HCT116 (cell line): ENCODE measurements at regions not wholly inside any gene's neighbourhood (a gene's known extent, or its start where the extent isn't known, plus 50 kb on each side); places are given as distances from the start of the nearest gene placed in this dataset.

Source experiments
- ATAC-seq: fragments of 200-7000 bp; cut with Tn5 transposase; 2 replicates; pipeline ENCODE4 v1.9.1; 2020; ENCODE audit warnings: mild to moderate bottlenecking, moderate library complexity
- BruUV-seq: library from RNA; stranded (reverse); fragments of 400-500 nt; replicated peaks from 2 replicates; lab custom pipeline; 2021; lab: Mats Ljungman, UMichigan
- CTCF ChIA-PET: fragments of 300-600 bp; sonication (Branson Sonifier 250); formaldehyde crosslinking; loops from one replicate; lab custom pipeline; 2021; ENCODE audit warnings: antibody characterized with exemption; lab: Charles Lee
- POLR2A ChIA-PET: fragments of 300-600, 350-600 bp; sonication (Branson Sonifier 250); formaldehyde crosslinking; loops from one replicate; lab custom pipeline; 2021; ENCODE audit warnings: antibody characterized with exemption; lab: Charles Lee
- RAD21 ChIA-PET, 2 experiments: fragments of 300-600 bp; sonication (Branson Sonifier 250); formaldehyde crosslinking; loops; one replicate each; lab custom pipeline; 2023; ENCODE audit warnings: low total read pairs in 2 of 2; ENCODE audit not compliant: uncharacterized antibody in 2 of 2, unreplicated experiment in 2 of 2, low non-redundant PET in 1 of 2; lab: Charles Lee
- DNase-seq: peaks from one replicate; pipeline ENCODE4 v3.0.0-alpha.2; 2010; ENCODE audit warnings: low read depth, low spot score
- H2AFZ ChIP-seq: fragments of 200-600 bp; shearing (Covaris generic), sonication (generic); 2 replicates; pipeline ENCODE4 v1.6.1; 2017; ENCODE audit warnings: low read depth, mixed run types, mixed read lengths, antibody characterized with exemption, low read length; ENCODE audit not compliant: poor library complexity, severe bottlenecking
- H3K27ac ChIP-seq: 2 replicates; pipeline ENCODE4 v1.5.1; 2012; ENCODE audit warnings: low read depth, low read length
- H3K27me3 ChIP-seq: fragments of 200-600 bp; sonication (generic); 2 replicates; pipeline ENCODE4 v1.6.1; 2016; ENCODE audit warnings: mixed run types, low read length, mixed read lengths; ENCODE audit not compliant: insufficient read depth
- H3K36me3 ChIP-seq, 2 experiments: fragments of 200-500 bp in 1 of 2; fragments of 200-600 bp in 1 of 2; sonication (Bioruptor generic) in 1 of 2; sonication (generic) in 1 of 2; 2 replicates each; pipeline versions ENCODE4 v1.5.1 to v1.6.1; 2014 to 2016; ENCODE audit warnings: low read length in 2 of 2, inconsistent platforms in 1 of 2, mixed read lengths in 1 of 2, mixed run types in 1 of 2; ENCODE audit not compliant: insufficient read depth in 2 of 2, control insufficient read depth in 1 of 2
- H3K4me1 ChIP-seq, 2 experiments: fragments of 200-600 bp in 1 of 2; sonication (generic) in 1 of 2; 2 replicates each; pipeline versions ENCODE4 v1.5.1 to v1.6.1; 2012 to 2017; ENCODE audit warnings: low read length in 2 of 2, inconsistent platforms in 1 of 2, mild to moderate bottlenecking in 1 of 2, mixed read lengths in 1 of 2, mixed run types in 1 of 2, moderate library complexity in 1 of 2; ENCODE audit not compliant: insufficient read depth in 2 of 2, control insufficient read depth in 1 of 2
- H3K4me2 ChIP-seq: fragments of 200-600 bp; sonication (generic); 2 replicates; pipeline ENCODE4 v1.6.1; 2017; ENCODE audit warnings: mixed run types, low read length, mixed read lengths
- H3K4me3 ChIP-seq, 2 experiments: fragments of 200-600 bp in 1 of 2; sonication (generic) in 1 of 2; replicated peaks in 1 of 2; 2 replicates each; pipeline ENCODE4 v1.5.1; 2011 to 2016; ENCODE audit warnings: low read length in 2 of 2, control low read depth in 1 of 2, low read depth in 1 of 2, mild to moderate bottlenecking in 1 of 2, mixed read lengths in 1 of 2, mixed run types in 1 of 2
- H3K79me2 ChIP-seq: fragments of 200-600 bp; sonication (generic); 2 replicates; pipeline ENCODE4 v1.6.1; 2017; ENCODE audit warnings: mild to moderate bottlenecking, mixed run types, low read length, moderate library complexity, mixed read lengths; ENCODE audit not compliant: insufficient read depth
- H3K9ac ChIP-seq: fragments of 200-600 bp; sonication (generic); 2 replicates; pipeline ENCODE4 v1.6.1; 2016; ENCODE audit warnings: low read length, mixed read lengths
- H3K9me2 ChIP-seq: fragments of 200-600 bp; sonication (generic), shearing (Covaris generic); 2 replicates; pipeline ENCODE4 v1.6.1; 2017; ENCODE audit warnings: mixed run types, mild to moderate bottlenecking, moderate library complexity; ENCODE audit not compliant: insufficient read depth
- H3K9me3 ChIP-seq, 2 experiments: fragments of 200-500 bp in 1 of 2; fragments of 200-600 bp in 1 of 2; sonication (Bioruptor generic) in 1 of 2; sonication (generic) in 1 of 2; 2 replicates each; pipeline ENCODE4 v1.6.1; 2014 to 2017; ENCODE audit warnings: low read length in 2 of 2, mixed read lengths in 2 of 2, inconsistent platforms in 1 of 2, low read depth in 1 of 2, mild to moderate bottlenecking in 1 of 2, mixed run types in 1 of 2, moderate library complexity in 1 of 2; ENCODE audit not compliant: control insufficient read depth in 1 of 2, insufficient read depth in 1 of 2
- H4K20me1 ChIP-seq: fragments of 200-600 bp; sonication (generic), shearing (Covaris generic); 2 replicates; pipeline ENCODE4 v1.6.1; 2017; ENCODE audit warnings: mixed run types, mild to moderate bottlenecking, moderate library complexity; ENCODE audit not compliant: insufficient read depth
- CBX3 ChIP-seq: IDR thresholded peaks from 2 replicates; pipeline ENCODE4 v1.6.1; 2012; ENCODE audit warnings: low read depth
- CEBPB ChIP-seq: IDR thresholded peaks from 2 replicates; pipeline ENCODE4 v1.6.1; 2012; ENCODE audit warnings: low read depth
- EGR1 ChIP-seq: IDR thresholded peaks from 2 replicates; pipeline ENCODE4 v1.6.1; 2012; ENCODE audit warnings: low read depth
- ELF1 ChIP-seq: IDR thresholded peaks from 2 replicates; pipeline ENCODE4 v1.6.1; 2012; ENCODE audit warnings: low read depth, borderline replicate concordance
- EZH2 ChIP-seq: fragments of 200-600 bp; sonication (generic); IDR thresholded peaks from 2 replicates; pipeline ENCODE4 v1.6.1; 2017; ENCODE audit warnings: antibody characterized with exemption, mixed run types
- EZH2phosphoT487 ChIP-seq: fragments of 200-600 bp; IDR thresholded peaks from 2 replicates; pipeline ENCODE4 v1.6.1; 2018; ENCODE audit warnings: antibody characterized with exemption, borderline replicate concordance
- FOSL1 ChIP-seq: IDR thresholded peaks from 2 replicates; pipeline ENCODE4 v1.6.1; 2012; ENCODE audit warnings: low read depth
- JUND ChIP-seq: IDR thresholded peaks from 2 replicates; pipeline ENCODE4 v1.6.1; 2012
- POLR2A ChIP-seq: IDR thresholded peaks from 2 replicates; pipeline ENCODE4 v1.7.0; 2011; ENCODE audit warnings: borderline replicate concordance; ENCODE audit not compliant: insufficient read depth, insufficient read length; ENCODE audit errors: extremely low read depth
- POLR2AphosphoS5 ChIP-seq: IDR thresholded peaks from 2 replicates; pipeline ENCODE4 v1.6.1; 2011; ENCODE audit warnings: mild to moderate bottlenecking, low read depth, low read length, moderate library complexity
- RAD21 ChIP-seq: IDR thresholded peaks from 2 replicates; pipeline ENCODE4 v1.6.1; 2012; ENCODE audit warnings: low read depth, mild to moderate bottlenecking
- SP1 ChIP-seq: IDR thresholded peaks from 2 replicates; pipeline ENCODE4 v1.6.1; 2012; ENCODE audit warnings: low read depth
- SRF ChIP-seq: IDR thresholded peaks from 2 replicates; pipeline ENCODE4 v1.6.1; 2012; ENCODE audit warnings: low read depth
- YY1 ChIP-seq: IDR thresholded peaks from 2 replicates; pipeline ENCODE4 v1.6.1; 2011; ENCODE audit warnings: low read length, low read depth, moderate library complexity, mild to moderate bottlenecking; ENCODE audit not compliant: insufficient replicate concordance; ENCODE audit errors: extremely low read depth
- ZFX ChIP-seq: fragments of 450-650 bp; IDR thresholded peaks from 2 replicates; pipeline ENCODE4 v1.6.1; 2017
- ZNF274 ChIP-seq: fragments of 200-500 bp; sonication (Bioruptor generic); IDR thresholded peaks from 2 replicates; pipeline ENCODE4 v1.6.1; 2014; ENCODE audit warnings: mild to moderate bottlenecking, low read depth, low read length, inconsistent platforms
- intact Hi-C: fragments of 100-400 bp; cut with micrococcal nuclease; formaldehyde crosslinking; loops from 2 replicates; pipeline ENCODE4 v1.10.0; 2022
- TF ChIP-seq, protein P1 (sequence below), 3 experiments: fragments of 200-600 bp in 1 of 3; sonication (generic) in 1 of 3; IDR thresholded peaks in 2 of 3; conservative IDR thresholded peaks in 1 of 3; 2 replicates each; pipeline ENCODE4 v1.5.1; 2012 to 2017; ENCODE audit warnings: low read depth in 2 of 3, low read length in 2 of 3, antibody characterized with exemption in 1 of 3, borderline replicate concordance in 1 of 3, control low read depth in 1 of 3, mild to moderate bottlenecking in 1 of 3, mixed read lengths in 1 of 3, mixed run types in 1 of 3, moderate library complexity in 1 of 3; ENCODE audit not compliant: insufficient read depth in 1 of 3
- TF ChIP-seq, protein P2 (sequence below): IDR thresholded peaks from 2 replicates; pipeline ENCODE4 v1.6.1; 2012; ENCODE audit warnings: low read depth
- TF ChIP-seq, protein P3 (sequence below): IDR thresholded peaks from 2 replicates; pipeline ENCODE4 v1.6.1; 2012
- TF ChIP-seq, protein P4 (sequence below): IDR thresholded peaks from 2 replicates; pipeline ENCODE4 v1.6.1; 2011; ENCODE audit warnings: mild to moderate bottlenecking, low read length, moderate library complexity; ENCODE audit not compliant: insufficient replicate concordance; ENCODE audit errors: extremely low read depth

GRCh38 chr4:1567808-1568581, 116.1 kb downstream of the FAM53A start:
- ATAC-seq (no peak), DNase-seq (no peak)
- no peak overlapping the region for H3K4me3 ChIP-seq
- BruUV-seq, result no TSS peak
- H3K9me2 ChIP-seq, result no peaks in the 10 kb centered on the region
- H4K20me1 ChIP-seq, result no peaks in the 10 kb centered on the region
- ChIA-PET POLR2A (no interaction called here), RAD21 (no interaction called here), CTCF (no interaction called here)
- H3K79me2 ChIP-seq, result no peaks in the 10 kb centered on the region
- TF ChIP-seq CBX3, result no peak
- TF ChIP-seq, protein P1, sequence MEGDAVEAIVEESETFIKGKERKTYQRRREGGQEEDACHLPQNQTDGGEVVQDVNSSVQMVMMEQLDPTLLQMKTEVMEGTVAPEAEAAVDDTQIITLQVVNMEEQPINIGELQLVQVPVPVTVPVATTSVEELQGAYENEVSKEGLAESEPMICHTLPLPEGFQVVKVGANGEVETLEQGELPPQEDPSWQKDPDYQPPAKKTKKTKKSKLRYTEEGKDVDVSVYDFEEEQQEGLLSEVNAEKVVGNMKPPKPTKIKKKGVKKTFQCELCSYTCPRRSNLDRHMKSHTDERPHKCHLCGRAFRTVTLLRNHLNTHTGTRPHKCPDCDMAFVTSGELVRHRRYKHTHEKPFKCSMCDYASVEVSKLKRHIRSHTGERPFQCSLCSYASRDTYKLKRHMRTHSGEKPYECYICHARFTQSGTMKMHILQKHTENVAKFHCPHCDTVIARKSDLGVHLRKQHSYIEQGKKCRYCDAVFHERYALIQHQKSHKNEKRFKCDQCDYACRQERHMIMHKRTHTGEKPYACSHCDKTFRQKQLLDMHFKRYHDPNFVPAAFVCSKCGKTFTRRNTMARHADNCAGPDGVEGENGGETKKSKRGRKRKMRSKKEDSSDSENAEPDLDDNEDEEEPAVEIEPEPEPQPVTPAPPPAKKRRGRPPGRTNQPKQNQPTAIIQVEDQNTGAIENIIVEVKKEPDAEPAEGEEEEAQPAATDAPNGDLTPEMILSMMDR (IDR thresholded peaks at IDR 0.05 in 2 of 3, conservative IDR thresholded peaks at IDR 0.05 in 1 of 3; ENCODE audit: borderline replicate concordance in 1 of 3, insufficient read depth in 1 of 3, low read depth in 2 of 3, low read length in 2 of 3), result no peak
- TF ChIP-seq FOSL1, result no peak
- TF ChIP-seq POLR2A, result no peak
- no peak for TF ChIP-seq CEBPB
- no peak for TF ChIP-seq POLR2AphosphoS5
- no peak for TF ChIP-seq SP1
- TF ChIP-seq, protein P2, sequence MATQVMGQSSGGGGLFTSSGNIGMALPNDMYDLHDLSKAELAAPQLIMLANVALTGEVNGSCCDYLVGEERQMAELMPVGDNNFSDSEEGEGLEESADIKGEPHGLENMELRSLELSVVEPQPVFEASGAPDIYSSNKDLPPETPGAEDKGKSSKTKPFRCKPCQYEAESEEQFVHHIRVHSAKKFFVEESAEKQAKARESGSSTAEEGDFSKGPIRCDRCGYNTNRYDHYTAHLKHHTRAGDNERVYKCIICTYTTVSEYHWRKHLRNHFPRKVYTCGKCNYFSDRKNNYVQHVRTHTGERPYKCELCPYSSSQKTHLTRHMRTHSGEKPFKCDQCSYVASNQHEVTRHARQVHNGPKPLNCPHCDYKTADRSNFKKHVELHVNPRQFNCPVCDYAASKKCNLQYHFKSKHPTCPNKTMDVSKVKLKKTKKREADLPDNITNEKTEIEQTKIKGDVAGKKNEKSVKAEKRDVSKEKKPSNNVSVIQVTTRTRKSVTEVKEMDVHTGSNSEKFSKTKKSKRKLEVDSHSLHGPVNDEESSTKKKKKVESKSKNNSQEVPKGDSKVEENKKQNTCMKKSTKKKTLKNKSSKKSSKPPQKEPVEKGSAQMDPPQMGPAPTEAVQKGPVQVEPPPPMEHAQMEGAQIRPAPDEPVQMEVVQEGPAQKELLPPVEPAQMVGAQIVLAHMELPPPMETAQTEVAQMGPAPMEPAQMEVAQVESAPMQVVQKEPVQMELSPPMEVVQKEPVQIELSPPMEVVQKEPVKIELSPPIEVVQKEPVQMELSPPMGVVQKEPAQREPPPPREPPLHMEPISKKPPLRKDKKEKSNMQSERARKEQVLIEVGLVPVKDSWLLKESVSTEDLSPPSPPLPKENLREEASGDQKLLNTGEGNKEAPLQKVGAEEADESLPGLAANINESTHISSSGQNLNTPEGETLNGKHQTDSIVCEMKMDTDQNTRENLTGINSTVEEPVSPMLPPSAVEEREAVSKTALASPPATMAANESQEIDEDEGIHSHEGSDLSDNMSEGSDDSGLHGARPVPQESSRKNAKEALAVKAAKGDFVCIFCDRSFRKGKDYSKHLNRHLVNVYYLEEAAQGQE, result no peak
- no peak for TF ChIP-seq SRF
- no peak for TF ChIP-seq JUND
- TF ChIP-seq YY1, result no peak
- TF ChIP-seq EGR1, result no peak
- TF ChIP-seq EZH2, result no peak
- TF ChIP-seq, protein P3, sequence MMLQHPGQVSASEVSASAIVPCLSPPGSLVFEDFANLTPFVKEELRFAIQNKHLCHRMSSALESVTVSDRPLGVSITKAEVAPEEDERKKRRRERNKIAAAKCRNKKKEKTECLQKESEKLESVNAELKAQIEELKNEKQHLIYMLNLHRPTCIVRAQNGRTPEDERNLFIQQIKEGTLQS, result no peak
- TF ChIP-seq EZH2phosphoT487, result no peak
- no peak for TF ChIP-seq ZFX
- no peak for TF ChIP-seq ZNF274
- no peak for TF ChIP-seq RAD21
- no peak for TF ChIP-seq ELF1
- TF ChIP-seq, protein P4, sequence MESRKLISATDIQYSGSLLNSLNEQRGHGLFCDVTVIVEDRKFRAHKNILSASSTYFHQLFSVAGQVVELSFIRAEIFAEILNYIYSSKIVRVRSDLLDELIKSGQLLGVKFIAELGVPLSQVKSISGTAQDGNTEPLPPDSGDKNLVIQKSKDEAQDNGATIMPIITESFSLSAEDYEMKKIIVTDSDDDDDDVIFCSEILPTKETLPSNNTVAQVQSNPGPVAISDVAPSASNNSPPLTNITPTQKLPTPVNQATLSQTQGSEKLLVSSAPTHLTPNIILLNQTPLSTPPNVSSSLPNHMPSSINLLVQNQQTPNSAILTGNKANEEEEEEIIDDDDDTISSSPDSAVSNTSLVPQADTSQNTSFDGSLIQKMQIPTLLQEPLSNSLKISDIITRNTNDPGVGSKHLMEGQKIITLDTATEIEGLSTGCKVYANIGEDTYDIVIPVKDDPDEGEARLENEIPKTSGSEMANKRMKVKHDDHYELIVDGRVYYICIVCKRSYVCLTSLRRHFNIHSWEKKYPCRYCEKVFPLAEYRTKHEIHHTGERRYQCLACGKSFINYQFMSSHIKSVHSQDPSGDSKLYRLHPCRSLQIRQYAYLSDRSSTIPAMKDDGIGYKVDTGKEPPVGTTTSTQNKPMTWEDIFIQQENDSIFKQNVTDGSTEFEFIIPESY, result no peak
- H3K9me3 ChIP-seq, result no peaks in the 10 kb centered on the region
- H3K36me3 ChIP-seq, result no peaks in the 10 kb centered on the region
- H3K4me2 ChIP-seq, result no peak overlapping the region
- no peak overlapping the region for H3K9ac ChIP-seq
- H2AFZ ChIP-seq, result no peak overlapping the region
- intact Hi-C loops, result no loop called here
- H3K27ac ChIP-seq, result no peak overlapping the region
- H3K27me3 ChIP-seq, result no peaks in the 10 kb centered on the region
- H3K4me1 ChIP-seq, result peaks cover 13 to 29% of the 10 kb centered on the region in 2 experiments
